Right atrium auricular region (tissue), 2 donors: ENCODE measurements at regions not wholly inside any gene's neighbourhood (a gene's known extent, or its start where the extent isn't known, plus 50 kb on each side); places are given as distances from the start of the nearest gene placed in this dataset.

ENCODE experiments used
- DNase-seq: peaks from one replicate; pipeline ENCODE4 v3.0.0-alpha.2; 2019; ENCODE audit warnings: low spot score
- H3K27ac ChIP-seq, 2 donors: fragments of 200-600 bp; sonication (generic); 1 replicate in 1 of 2; 2 replicates in 1 of 2; pipeline ENCODE4 v1.5.1; 2016 to 2019
- H3K27me3 ChIP-seq, 2 donors: fragments of 200-600 bp; sonication (generic); one replicate each; pipeline versions ENCODE4 v1.5.1 to v1.6.0; 2017 to 2019
- H3K36me3 ChIP-seq: fragments of 200-600 bp; sonication (generic); one replicate; pipeline ENCODE4 v1.5.1; 2016
- H3K4me1 ChIP-seq, 2 donors: fragments of 200-600 bp; sonication (generic); one replicate each; pipeline versions ENCODE4 v1.5.1 to v1.6.0; 2017 to 2019
- H3K4me3 ChIP-seq, 2 donors: fragments of 200-600 bp; sonication (generic); 1 replicate in 1 of 2; 2 replicates in 1 of 2; pipeline ENCODE4 v1.5.1; 2017 to 2019; ENCODE audit warnings: mild to moderate bottlenecking in 1 of 2, moderate library complexity in 1 of 2
- H3K9me3 ChIP-seq, 2 donors: fragments of 200-600 bp; sonication (generic); one replicate each; pipeline ENCODE4 v1.5.1; 2019
- TF ChIP-seq, protein P1 (sequence below), 2 donors: fragments of 200-600 bp; sonication (generic); IDR thresholded peaks; one replicate each; pipeline ENCODE4 v1.5.1; 2019; ENCODE audit warnings: antibody characterized with exemption in 2 of 2

DNA sequence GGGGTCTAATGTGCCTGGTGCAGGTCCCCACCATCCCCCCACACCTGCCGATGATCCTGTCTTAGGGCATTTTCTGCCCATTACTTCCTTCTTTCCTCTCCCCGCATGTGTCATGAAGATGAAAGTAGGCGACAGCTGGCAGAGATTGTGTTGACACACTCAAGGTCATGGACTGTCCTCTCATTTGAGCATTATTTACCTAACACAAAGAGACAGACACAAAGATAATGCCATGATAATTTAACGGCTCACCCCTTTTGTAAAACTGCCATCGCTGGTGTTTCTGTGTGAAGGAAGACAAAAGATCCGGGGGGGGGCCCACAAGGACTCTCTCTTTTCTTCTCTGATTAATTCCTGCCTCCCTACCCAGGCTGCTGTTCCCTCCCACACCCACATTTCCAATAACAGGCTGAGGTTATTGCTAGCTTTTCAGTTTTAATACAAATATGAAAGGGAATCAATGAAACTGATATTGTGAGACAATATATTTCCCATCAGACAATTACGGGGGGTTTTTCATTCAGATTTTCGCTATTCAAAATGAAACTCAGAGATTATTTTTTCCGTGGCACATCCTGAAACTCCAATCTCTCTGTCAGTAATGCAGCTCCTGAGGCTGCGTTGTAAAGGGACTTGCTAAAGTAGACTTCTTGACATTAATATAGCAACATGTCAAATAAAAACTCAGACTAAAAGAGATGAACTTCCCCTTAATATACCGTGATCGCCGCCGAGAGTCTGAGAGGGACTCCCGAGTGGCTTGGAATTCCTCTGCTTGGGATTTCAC lies 561.1 kb downstream of the NPHP4 start:
- H3K36me3 ChIP-seq: no peaks in the 10 kb centered on the region
- no peaks in the 10 kb centered on the region for H3K9me3 ChIP-seq
- no peak overlapping the region for H3K27ac ChIP-seq
- DNase-seq: no peak
- H3K27me3 ChIP-seq: no peaks in the 10 kb centered on the region
- H3K4me1 ChIP-seq: no peaks in the 10 kb centered on the region
- TF ChIP-seq, protein P1, sequence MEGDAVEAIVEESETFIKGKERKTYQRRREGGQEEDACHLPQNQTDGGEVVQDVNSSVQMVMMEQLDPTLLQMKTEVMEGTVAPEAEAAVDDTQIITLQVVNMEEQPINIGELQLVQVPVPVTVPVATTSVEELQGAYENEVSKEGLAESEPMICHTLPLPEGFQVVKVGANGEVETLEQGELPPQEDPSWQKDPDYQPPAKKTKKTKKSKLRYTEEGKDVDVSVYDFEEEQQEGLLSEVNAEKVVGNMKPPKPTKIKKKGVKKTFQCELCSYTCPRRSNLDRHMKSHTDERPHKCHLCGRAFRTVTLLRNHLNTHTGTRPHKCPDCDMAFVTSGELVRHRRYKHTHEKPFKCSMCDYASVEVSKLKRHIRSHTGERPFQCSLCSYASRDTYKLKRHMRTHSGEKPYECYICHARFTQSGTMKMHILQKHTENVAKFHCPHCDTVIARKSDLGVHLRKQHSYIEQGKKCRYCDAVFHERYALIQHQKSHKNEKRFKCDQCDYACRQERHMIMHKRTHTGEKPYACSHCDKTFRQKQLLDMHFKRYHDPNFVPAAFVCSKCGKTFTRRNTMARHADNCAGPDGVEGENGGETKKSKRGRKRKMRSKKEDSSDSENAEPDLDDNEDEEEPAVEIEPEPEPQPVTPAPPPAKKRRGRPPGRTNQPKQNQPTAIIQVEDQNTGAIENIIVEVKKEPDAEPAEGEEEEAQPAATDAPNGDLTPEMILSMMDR (IDR thresholded peaks at IDR 0.05): no peak
- no peak overlapping the region for H3K4me3 ChIP-seq

DNA sequence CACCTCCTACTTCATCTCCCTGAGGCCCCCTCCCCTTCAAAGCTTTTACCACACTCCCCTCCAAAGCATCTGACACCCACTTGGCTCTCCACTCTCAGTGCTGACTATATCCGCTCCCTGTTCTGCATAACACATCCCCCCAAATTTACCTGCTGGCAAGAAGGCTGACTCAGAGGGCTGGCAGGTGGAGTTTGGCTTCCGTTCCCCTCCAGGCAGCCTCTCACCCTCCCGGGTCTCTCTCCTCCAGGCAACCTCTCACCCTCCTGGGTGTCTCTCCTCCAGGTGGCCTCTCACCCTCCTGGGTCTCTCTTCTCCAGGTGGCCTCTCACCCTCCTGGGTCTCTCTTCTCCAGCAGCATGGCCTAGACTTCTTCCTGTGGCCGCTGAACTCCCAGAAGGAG lies 562.1 kb downstream of the NPHP4 start:
- H3K4me3 ChIP-seq: no peak overlapping the region
- no peaks in the 10 kb centered on the region for H3K27me3 ChIP-seq
- no peaks in the 10 kb centered on the region for H3K4me1 ChIP-seq
- DNase-seq: no peak
- H3K9me3 ChIP-seq: no peaks in the 10 kb centered on the region
- no peak overlapping the region for H3K27ac ChIP-seq
- no peaks in the 10 kb centered on the region for H3K36me3 ChIP-seq
- TF ChIP-seq, protein P1 (IDR thresholded peaks at IDR 0.05): no peak

DNA sequence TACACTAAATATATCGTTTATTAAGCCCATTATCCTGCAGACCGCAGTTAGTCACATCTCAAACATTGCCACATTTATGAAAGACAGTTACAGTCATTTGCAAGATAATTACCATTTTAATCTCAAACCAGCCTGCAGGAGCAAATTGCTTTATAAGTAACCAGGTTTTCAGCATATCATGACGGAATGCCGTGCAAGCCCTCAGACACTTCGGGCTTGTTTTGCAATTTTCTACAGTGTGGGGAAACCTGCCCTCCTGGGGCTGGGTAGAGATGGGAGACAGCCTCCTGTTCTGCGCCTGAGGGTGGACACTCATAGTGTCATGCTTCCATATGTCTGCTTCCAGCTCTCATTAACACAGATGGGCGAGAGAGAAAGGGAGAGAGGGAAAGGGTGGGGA lies 563.9 kb downstream of the NPHP4 start:
- Histone ChIP-seq H3K36me3 (no peaks in the 10 kb centered on the region), H3K27me3 (no peaks in the 10 kb centered on the region), H3K9me3 (no peaks in the 10 kb centered on the region), H3K4me1 (no peaks in the 10 kb centered on the region), H3K27ac (no peak overlapping the region), H3K4me3 (no peak overlapping the region)
- no peak for DNase-seq
- TF ChIP-seq, protein P1 (IDR thresholded peaks at IDR 0.05): no peak

DNA sequence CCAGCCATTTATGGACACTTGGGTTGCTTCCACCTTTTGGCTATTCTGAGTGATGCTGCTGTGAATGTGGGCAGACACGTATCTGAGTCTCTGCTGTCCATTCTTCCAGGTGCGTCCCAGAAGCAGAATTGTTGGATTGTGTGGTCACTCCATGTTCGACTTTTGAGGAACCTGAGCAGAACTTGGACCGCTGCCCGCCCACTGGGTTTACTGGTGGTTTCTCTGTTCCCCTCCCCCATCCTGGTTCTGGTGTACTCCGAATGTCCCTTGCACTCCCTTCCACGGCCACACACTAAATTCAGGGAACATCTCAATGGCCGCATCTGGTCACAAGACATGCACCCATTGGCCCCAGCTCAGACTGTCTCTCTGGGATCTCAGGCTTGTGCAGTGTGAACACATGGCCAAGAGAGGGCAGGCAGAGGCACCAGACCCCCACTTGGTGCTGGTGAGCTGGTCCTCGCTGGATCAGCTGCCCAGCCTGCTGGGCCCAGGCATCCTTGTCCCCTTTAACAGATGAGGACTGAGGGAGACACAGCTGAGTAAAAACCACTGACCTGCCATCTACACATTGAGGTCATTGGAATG lies 565.1 kb downstream of the NPHP4 start:
- Histone ChIP-seq H3K27ac (no peak overlapping the region), H3K4me1 (no peaks in the 10 kb centered on the region), H3K27me3 (no peaks in the 10 kb centered on the region), H3K9me3 (no peaks in the 10 kb centered on the region), H3K36me3 (no peaks in the 10 kb centered on the region), H3K4me3 (no peak overlapping the region)
- no peak for DNase-seq
- TF ChIP-seq, protein P1 (IDR thresholded peaks at IDR 0.05): no peak

DNA sequence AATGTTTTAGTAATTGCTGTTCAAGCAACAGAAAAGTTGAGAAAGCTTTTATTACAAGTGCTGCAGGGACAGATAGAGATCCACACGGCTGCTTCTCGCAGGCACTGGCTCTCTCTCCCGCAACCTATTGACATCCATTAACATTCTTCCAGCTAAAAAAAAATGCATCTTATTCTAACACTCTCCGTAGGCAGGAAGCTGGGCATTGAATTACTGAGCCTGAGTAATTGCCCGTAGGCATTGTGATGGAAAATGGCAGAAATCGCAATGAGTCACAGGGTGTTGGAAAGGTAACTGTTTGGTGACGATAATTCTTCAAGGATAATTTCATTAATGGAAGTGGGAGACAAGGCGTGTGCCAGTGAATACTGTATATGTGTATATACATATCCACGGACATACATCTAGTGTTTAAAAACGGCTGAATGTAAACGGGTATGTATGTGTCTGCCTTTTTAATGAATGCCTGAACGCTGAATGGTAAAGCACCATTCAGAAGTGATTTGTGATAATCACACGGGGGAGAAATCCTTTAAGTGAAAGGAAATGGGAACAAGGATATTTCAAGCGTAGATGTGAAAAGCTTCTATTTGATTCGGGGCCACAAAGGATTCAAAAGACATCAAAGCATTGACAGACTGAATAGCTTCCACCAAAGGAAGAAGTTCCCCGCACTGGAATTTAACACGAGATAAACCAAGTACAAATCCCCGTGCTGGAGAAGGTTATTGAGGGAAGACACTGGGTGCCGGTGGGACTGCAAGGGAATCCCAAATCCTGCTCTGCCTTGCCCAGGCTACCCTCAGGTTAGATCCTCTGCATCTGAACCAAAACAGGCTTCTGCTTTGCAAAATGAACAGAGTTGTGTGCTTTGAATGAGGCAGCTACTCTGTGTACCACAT lies 567.2 kb downstream of the NPHP4 start:
- Histone ChIP-seq H3K4me1 (no peaks in the 10 kb centered on the region), H3K36me3 (no peaks in the 10 kb centered on the region), H3K9me3 (no peaks in the 10 kb centered on the region), H3K27me3 (no peaks in the 10 kb centered on the region), H3K4me3 (no peak overlapping the region), H3K27ac (no peak overlapping the region)
- TF ChIP-seq, protein P1 (IDR thresholded peaks at IDR 0.05): no peak
- DNase-seq: no peak
